ENCODE measurements at regions not wholly inside any gene's neighbourhood (a gene's known extent, or its start where the extent isn't known, plus 50 kb on each side); places are given as distances from the start of the nearest gene placed in this dataset.

- H3K36me3 ChIP-seq (replicated peaks), result no peaks in the 10 kb centered on the region
- H3K4me1 ChIP-seq, result no peaks in the 10 kb centered on the region
- no peak for DNase-seq (ENCODE audit: low spot score in 2 of 2)
- H3K4me3 ChIP-seq, result no peak overlapping the region
- in situ Hi-C loops (cut with MboI; ENCODE audit: low sequenced_read_pairs), result no loop called here
- no peaks in the 10 kb centered on the region for H3K9me3 ChIP-seq
- H3K27me3 ChIP-seq (ENCODE audit: low read depth), result peaks cover 24% of the 10 kb centered on the region
Measured at GRCh38 chr11:15854245-15854644, 502.1 kb downstream of the SOX6 start.

GRCh38 chr11:15858881-15859280, 497.5 kb downstream of the SOX6 start:
- H3K36me3 ChIP-seq (replicated peaks), result no peaks in the 10 kb centered on the region
- DNase-seq (ENCODE audit: low spot score in 2 of 2), result no peak
- peaks cover 8% of the 10 kb centered on the region for H3K27me3 ChIP-seq (ENCODE audit: low read depth)
- in situ Hi-C loops (cut with MboI; ENCODE audit: low sequenced_read_pairs), result no loop called here
- H3K4me1 ChIP-seq, result no peaks in the 10 kb centered on the region
- H3K4me3 ChIP-seq, result no peak overlapping the region
- no peaks in the 10 kb centered on the region for H3K9me3 ChIP-seq

GRCh38 chr11:15859411-15859810, 496.9 kb downstream of the SOX6 start:
- Histone ChIP-seq H3K4me1 (no peaks in the 10 kb centered on the region), H3K9me3 (no peaks in the 10 kb centered on the region), H3K27me3 (ENCODE audit: low read depth) (peaks cover 8% of the 10 kb centered on the region), H3K36me3 (replicated peaks) (no peaks in the 10 kb centered on the region), H3K4me3 (no peak overlapping the region)
- DNase-seq (ENCODE audit: low spot score in 2 of 2), result no peak
- in situ Hi-C loops (cut with MboI; ENCODE audit: low sequenced_read_pairs), result no loop called here

DNA sequence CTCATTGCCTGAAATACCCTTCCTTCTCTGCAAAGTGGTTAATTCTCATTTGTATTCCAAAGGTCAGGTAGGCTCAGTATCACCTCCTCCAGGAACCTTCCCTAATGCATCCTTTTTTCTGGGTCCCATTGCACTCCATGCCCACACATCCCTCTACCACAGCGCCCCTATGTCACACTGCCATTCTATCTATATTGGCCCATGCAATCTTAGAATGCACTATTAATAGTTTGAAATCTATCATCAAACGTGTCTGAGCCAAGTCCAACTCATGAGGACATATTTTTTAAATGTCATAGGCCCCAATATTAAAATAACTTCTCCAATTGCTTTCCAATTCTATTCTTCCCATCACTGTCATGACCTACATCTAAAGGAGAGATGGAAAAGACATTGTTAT, 495.1 kb downstream of the SOX6 start:
- Histone ChIP-seq H3K27me3 (ENCODE audit: low read depth) (no peaks in the 10 kb centered on the region), H3K9me3 (no peaks in the 10 kb centered on the region), H3K4me1 (no peaks in the 10 kb centered on the region), H3K4me3 (no peak overlapping the region), H3K36me3 (replicated peaks) (no peaks in the 10 kb centered on the region)
- in situ Hi-C loops (cut with MboI; ENCODE audit: low sequenced_read_pairs), result no loop called here
- no peak for DNase-seq (ENCODE audit: low spot score in 2 of 2)

DNA sequence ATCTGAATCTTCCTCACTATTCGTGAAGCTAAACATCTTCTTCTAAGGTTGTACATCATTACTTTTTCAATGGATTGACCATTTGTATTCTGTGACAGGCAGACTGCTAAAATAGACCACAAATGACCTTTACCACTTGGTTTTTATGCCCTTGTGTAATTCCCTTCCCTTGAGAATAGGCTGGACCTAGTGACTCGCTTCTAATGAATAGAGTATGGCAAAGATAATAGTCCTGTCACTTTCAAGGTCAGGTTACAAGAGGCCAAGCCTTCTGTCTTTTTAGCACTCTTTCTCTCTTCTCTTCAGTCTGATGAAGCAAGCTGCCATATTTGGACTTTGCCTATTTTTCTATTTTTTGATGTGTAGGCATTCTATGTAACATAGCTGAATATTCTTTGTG, 492.9 kb downstream of the SOX6 start:
- Histone ChIP-seq H3K4me3 (no peak overlapping the region), H3K4me1 (no peaks in the 10 kb centered on the region), H3K27me3 (ENCODE audit: low read depth) (no peaks in the 10 kb centered on the region), H3K36me3 (replicated peaks) (no peaks in the 10 kb centered on the region), H3K9me3 (no peaks in the 10 kb centered on the region)
- in situ Hi-C loops (cut with MboI; ENCODE audit: low sequenced_read_pairs), result no loop called here
- DNase-seq (ENCODE audit: low spot score in 2 of 2), result peak in 1 of 2 experiments; percentile 31

DNA sequence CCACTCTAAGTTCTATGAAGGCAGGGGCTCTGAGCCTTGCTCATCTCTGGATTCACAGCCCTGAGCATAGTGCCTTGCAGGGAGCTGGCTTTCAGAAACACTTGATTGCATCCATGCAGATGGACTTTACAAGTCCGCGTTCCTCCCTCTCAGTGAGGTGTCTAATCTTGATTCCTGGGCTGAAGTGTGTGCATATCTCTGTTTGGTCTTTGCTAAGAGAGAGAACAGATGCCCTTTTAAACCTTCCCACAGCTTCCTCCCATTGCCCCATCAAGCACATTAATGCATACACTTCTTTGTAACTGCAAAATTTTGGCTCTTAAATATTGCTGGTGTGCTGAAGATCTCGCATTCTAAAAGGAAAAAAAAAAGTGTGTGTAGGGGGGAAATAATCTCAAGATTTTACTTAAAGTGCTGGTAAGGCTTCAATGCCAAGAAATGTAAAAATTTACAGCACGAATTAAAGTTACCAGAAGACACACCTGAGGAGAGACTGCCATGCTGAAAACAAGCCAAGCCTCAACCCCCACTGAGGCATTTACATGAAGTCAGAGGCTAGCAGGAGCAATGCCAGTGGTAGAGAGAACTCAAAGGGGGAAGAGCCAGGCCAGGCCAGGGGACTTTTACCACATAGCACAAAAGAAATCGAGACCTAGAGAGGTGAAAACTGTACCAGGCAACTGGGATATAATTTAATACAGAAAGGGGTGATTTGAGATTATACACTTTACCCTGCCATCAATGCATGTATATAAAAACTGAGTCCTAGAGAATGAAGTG, 492.1 kb downstream of the SOX6 start:
- no peaks in the 10 kb centered on the region for H3K36me3 ChIP-seq (replicated peaks)
- no peak for DNase-seq (ENCODE audit: low spot score in 2 of 2)
- no peak overlapping the region for H3K4me3 ChIP-seq
- no peaks in the 10 kb centered on the region for H3K9me3 ChIP-seq
- in situ Hi-C loops (cut with MboI; ENCODE audit: low sequenced_read_pairs), result no loop called here
- no peaks in the 10 kb centered on the region for H3K27me3 ChIP-seq (ENCODE audit: low read depth)
- H3K4me1 ChIP-seq, result no peaks in the 10 kb centered on the region

DNA sequence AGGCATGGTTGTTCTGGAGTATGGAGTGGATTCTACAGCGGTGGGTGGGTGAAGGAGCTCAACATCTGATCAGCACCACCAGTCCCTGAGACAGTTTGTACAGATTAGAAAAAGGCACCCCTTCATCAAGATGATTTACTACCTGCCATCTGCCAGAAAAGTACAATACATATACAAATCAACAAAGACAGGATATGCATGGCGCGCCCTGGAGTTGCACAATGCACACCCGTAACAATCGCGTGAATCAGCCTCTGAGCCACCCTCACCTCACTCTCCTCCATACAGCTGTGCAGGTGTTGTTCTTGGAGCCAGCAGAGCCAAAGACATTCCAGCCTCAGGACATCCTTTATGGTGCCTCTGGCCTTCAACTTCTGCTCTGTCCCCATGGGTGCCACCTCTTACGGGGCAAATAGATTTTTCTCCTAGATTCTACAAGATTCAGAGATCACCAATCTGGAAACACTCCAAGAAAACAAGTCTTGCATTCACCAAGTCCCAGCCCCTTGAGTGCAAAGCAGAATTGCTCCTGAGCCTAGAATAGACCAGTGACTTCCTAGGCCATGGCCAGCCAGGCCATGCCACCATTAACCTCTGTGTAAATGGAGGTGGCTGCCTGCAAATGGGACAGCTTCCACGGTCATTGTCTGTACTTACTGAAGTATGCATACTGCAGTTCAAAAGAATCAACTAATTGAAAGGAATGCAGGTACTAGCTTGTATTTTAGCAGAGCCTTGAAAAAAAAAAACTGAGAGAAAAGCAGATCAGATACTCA, 490.9 kb downstream of the SOX6 start:
- DNase-seq (ENCODE audit: low spot score in 2 of 2), result no peak
- Histone ChIP-seq H3K36me3 (replicated peaks) (no peaks in the 10 kb centered on the region), H3K4me1 (no peaks in the 10 kb centered on the region), H3K27me3 (ENCODE audit: low read depth) (no peaks in the 10 kb centered on the region), H3K9me3 (no peaks in the 10 kb centered on the region), H3K4me3 (no peak overlapping the region)
- in situ Hi-C loops (cut with MboI; ENCODE audit: low sequenced_read_pairs), result no loop called here

GRCh38 chr11:15867871-15868270, 488.5 kb downstream of the SOX6 start:
- H3K4me3 ChIP-seq, result no peak overlapping the region
- no peaks in the 10 kb centered on the region for H3K9me3 ChIP-seq
- no peaks in the 10 kb centered on the region for H3K4me1 ChIP-seq
- no peaks in the 10 kb centered on the region for H3K36me3 ChIP-seq (replicated peaks)
- DNase-seq (ENCODE audit: low spot score in 2 of 2), result no peak
- in situ Hi-C loops (cut with MboI; ENCODE audit: low sequenced_read_pairs), result no loop called here
- H3K27me3 ChIP-seq (ENCODE audit: low read depth), result no peaks in the 10 kb centered on the region

DNA sequence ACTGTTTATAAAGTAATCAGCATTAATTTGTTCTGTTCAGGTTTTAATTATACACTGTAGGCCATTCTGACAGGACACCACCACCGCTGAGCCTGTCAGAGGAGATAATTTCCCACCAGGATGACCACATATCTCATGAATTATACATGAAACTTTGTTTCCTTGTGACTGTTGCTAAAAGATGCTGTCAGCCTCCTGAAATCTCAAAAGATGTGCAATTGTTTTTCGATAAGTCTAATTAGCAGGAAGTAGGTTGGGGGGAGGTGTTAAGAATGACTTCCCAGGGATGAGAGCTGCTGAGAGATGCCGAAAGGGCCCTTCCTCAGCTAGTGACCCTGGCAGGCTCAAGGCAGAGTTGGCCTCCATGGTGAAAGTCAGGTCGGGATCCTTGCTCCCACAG, 485.4 kb downstream of the SOX6 start:
- no peaks in the 10 kb centered on the region for H3K4me1 ChIP-seq
- DNase-seq (ENCODE audit: low spot score in 2 of 2), result no peak
- in situ Hi-C loops (cut with MboI; ENCODE audit: low sequenced_read_pairs), result no loop called here
- H3K9me3 ChIP-seq, result no peaks in the 10 kb centered on the region
- H3K36me3 ChIP-seq (replicated peaks), result no peaks in the 10 kb centered on the region
- no peak overlapping the region for H3K4me3 ChIP-seq
- H3K27me3 ChIP-seq (ENCODE audit: low read depth), result no peaks in the 10 kb centered on the region

- DNase-seq (ENCODE audit: low spot score in 2 of 2), result peak in 1 of 2 experiments; percentile 18
- Histone ChIP-seq H3K27me3 (ENCODE audit: low read depth) (no peaks in the 10 kb centered on the region), H3K4me3 (no peak overlapping the region), H3K36me3 (replicated peaks) (no peaks in the 10 kb centered on the region), H3K9me3 (no peaks in the 10 kb centered on the region), H3K4me1 (no peaks in the 10 kb centered on the region)
- in situ Hi-C loops (cut with MboI; ENCODE audit: low sequenced_read_pairs), result no loop called here
Measured at GRCh38 chr11:15871904-15872626, 484.3 kb downstream of the SOX6 start.

DNA sequence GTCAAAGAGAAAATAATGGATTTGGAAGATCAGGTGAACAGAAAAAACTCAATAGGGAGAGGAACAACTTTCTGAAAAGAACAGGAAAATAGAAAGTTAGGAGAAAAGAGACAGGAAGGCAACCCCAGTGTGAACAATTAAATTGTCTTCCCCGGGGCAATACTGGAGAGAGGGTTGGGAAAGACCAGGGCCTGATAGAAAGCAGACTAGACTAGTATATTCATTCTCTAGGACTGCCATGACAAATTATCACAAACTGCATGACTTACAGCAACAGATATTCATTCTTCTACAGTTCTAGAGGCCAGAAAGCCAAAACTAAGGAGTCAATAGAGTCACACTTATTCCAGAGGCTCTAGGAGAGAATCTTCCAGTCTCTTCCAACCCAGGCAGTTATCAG, 482.8 kb downstream of the SOX6 start:
- DNase-seq (ENCODE audit: low spot score in 2 of 2), result no peak
- Histone ChIP-seq H3K4me1 (no peaks in the 10 kb centered on the region), H3K4me3 (no peak overlapping the region), H3K9me3 (no peaks in the 10 kb centered on the region), H3K36me3 (replicated peaks) (no peaks in the 10 kb centered on the region), H3K27me3 (ENCODE audit: low read depth) (no peaks in the 10 kb centered on the region)
- in situ Hi-C loops (cut with MboI; ENCODE audit: low sequenced_read_pairs), result no loop called here

- in situ Hi-C loops (cut with MboI; ENCODE audit: low sequenced_read_pairs), result no loop called here
- no peaks in the 10 kb centered on the region for H3K9me3 ChIP-seq
Measured at GRCh38 chr11:15874704-15875103, 481.6 kb downstream of the SOX6 start.

GRCh38 chr11:15875393-15875792, 481.0 kb downstream of the SOX6 start:
- Histone ChIP-seq H3K9me3 (no peaks in the 10 kb centered on the region), H3K4me3 (no peak overlapping the region), H3K4me1 (no peaks in the 10 kb centered on the region), H3K27me3 (ENCODE audit: low read depth) (no peaks in the 10 kb centered on the region), H3K36me3 (replicated peaks) (no peaks in the 10 kb centered on the region)
- DNase-seq (ENCODE audit: low spot score in 2 of 2), result no peak
- in situ Hi-C loops (cut with MboI; ENCODE audit: low sequenced_read_pairs), result no loop called here

More at GRCh38 chr11:15874704-15875103, 481.6 kb downstream of the SOX6 start:
- no peaks in the 10 kb centered on the region for H3K27me3 ChIP-seq (ENCODE audit: low read depth)
- H3K4me3 ChIP-seq, result no peak overlapping the region
- DNase-seq (ENCODE audit: low spot score in 2 of 2), result no peak
- H3K36me3 ChIP-seq (replicated peaks), result no peaks in the 10 kb centered on the region
- no peaks in the 10 kb centered on the region for H3K4me1 ChIP-seq

- Histone ChIP-seq H3K36me3 (replicated peaks) (no peaks in the 10 kb centered on the region), H3K27me3 (ENCODE audit: low read depth) (no peaks in the 10 kb centered on the region), H3K4me1 (no peaks in the 10 kb centered on the region), H3K4me3 (no peak overlapping the region), H3K9me3 (no peaks in the 10 kb centered on the region)
- no peak for DNase-seq (ENCODE audit: low spot score in 2 of 2)
- in situ Hi-C loops (cut with MboI; ENCODE audit: low sequenced_read_pairs), result no loop called here
Measured at GRCh38 chr11:15875943-15876342, 480.4 kb downstream of the SOX6 start.
